Right atrium auricular region (tissue), 2 donors: ENCODE measurements at regions not wholly inside any gene's neighbourhood (a gene's known extent, or its start where the extent isn't known, plus 50 kb on each side); places are given as distances from the start of the nearest gene placed in this dataset.

Experiments used
- DNase-seq: peaks from one replicate; pipeline ENCODE4 v3.0.0-alpha.2; 2019; ENCODE audit warnings: low spot score
- H3K27ac ChIP-seq, 2 donors: fragments of 200-600 bp; sonication (generic); 1 replicate in 1 of 2; 2 replicates in 1 of 2; pipeline ENCODE4 v1.5.1; 2016 to 2019
- H3K27me3 ChIP-seq, 2 donors: fragments of 200-600 bp; sonication (generic); one replicate each; pipeline versions ENCODE4 v1.5.1 to v1.6.0; 2017 to 2019
- H3K36me3 ChIP-seq: fragments of 200-600 bp; sonication (generic); one replicate; pipeline ENCODE4 v1.5.1; 2016
- H3K4me1 ChIP-seq, 2 donors: fragments of 200-600 bp; sonication (generic); one replicate each; pipeline versions ENCODE4 v1.5.1 to v1.6.0; 2017 to 2019
- H3K4me3 ChIP-seq, 2 donors: fragments of 200-600 bp; sonication (generic); 1 replicate in 1 of 2; 2 replicates in 1 of 2; pipeline ENCODE4 v1.5.1; 2017 to 2019; ENCODE audit warnings: mild to moderate bottlenecking in 1 of 2, moderate library complexity in 1 of 2
- H3K9me3 ChIP-seq, 2 donors: fragments of 200-600 bp; sonication (generic); one replicate each; pipeline ENCODE4 v1.5.1; 2019
- TF ChIP-seq, protein P1 (sequence below), 2 donors: fragments of 200-600 bp; sonication (generic); IDR thresholded peaks; one replicate each; pipeline ENCODE4 v1.5.1; 2019; ENCODE audit warnings: antibody characterized with exemption in 2 of 2

DNA sequence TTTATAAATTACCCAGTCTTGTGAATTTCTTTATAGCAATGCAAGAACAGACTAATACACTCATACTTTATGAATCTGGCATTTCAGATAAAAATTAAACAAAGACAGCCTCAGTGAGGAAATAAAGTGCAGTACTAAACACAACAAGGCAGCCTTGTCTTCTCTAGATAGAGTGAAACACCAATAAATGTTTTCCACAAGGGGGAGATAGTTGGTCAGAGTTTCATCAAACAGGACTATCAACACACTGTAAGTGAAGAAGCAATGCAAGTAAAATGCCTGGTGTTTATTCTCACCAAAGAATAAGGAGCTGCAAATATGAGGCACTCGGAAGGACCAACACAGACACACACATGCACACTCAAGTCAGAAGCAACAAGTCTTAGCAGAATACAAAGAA, 62.8 kb downstream of the FAM9B start:
- DNase-seq = no peak
- H3K4me3 ChIP-seq = no peak overlapping the region
- no peak overlapping the region for H3K27ac ChIP-seq
- TF ChIP-seq, protein P1, sequence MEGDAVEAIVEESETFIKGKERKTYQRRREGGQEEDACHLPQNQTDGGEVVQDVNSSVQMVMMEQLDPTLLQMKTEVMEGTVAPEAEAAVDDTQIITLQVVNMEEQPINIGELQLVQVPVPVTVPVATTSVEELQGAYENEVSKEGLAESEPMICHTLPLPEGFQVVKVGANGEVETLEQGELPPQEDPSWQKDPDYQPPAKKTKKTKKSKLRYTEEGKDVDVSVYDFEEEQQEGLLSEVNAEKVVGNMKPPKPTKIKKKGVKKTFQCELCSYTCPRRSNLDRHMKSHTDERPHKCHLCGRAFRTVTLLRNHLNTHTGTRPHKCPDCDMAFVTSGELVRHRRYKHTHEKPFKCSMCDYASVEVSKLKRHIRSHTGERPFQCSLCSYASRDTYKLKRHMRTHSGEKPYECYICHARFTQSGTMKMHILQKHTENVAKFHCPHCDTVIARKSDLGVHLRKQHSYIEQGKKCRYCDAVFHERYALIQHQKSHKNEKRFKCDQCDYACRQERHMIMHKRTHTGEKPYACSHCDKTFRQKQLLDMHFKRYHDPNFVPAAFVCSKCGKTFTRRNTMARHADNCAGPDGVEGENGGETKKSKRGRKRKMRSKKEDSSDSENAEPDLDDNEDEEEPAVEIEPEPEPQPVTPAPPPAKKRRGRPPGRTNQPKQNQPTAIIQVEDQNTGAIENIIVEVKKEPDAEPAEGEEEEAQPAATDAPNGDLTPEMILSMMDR (IDR thresholded peaks at IDR 0.05) = peak in 1 of 2 donors; percentile 49
- H3K9me3 ChIP-seq = peaks cover 0 to 6% of the 10 kb centered on the region in 2 donors
- no peaks in the 10 kb centered on the region for H3K36me3 ChIP-seq
- H3K27me3 ChIP-seq = no peaks in the 10 kb centered on the region
- H3K4me1 ChIP-seq = no peaks in the 10 kb centered on the region

DNA sequence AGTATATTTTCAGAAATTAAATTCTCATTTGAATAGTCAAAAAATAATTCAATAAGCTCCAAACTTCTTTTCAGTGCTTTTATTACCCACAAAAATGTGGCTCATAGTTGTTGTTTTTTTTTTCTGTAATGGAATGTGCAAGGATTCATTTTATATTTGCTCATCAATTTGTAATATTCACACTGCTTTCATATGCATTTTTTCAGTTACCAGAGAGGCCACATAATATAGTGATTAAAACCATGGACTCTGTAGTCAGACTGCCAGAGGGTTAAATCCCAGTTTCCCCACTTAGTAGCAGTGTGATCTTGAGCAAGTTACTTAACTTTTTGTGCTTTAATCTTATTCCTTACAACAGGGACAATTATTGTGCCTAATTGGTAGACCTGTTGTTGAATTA, 64.5 kb downstream of the FAM9B start:
- Histone ChIP-seq H3K36me3 (no peaks in the 10 kb centered on the region), H3K27ac (no peak overlapping the region), H3K9me3 (peaks cover 0 to 6% of the 10 kb centered on the region in 2 donors), H3K27me3 (no peaks in the 10 kb centered on the region), H3K4me1 (no peaks in the 10 kb centered on the region), H3K4me3 (no peak overlapping the region)
- TF ChIP-seq, protein P1 (IDR thresholded peaks at IDR 0.05) = no peak
- no peak for DNase-seq

DNA sequence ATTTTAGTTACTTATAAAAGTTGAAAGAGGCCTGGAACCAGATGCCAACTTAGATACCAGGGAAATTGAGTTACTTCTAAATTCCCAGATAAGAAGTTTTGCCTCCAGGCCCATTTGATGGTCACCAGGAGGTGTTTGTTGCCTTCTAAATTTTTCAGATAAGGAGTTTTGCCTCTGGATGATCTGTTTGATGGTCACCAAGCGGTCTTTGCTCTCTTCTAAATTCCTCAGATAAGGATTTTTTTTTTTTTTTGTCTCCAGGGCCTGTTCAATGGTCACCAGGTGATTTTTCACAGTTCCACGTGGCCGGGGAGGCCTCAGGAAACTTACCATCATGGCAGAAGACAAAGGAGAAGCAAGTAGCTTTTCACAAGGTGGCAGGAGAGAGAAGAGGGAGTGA, 66.5 kb downstream of the FAM9B start:
- Histone ChIP-seq H3K36me3 (no peaks in the 10 kb centered on the region), H3K27ac (no peak overlapping the region), H3K4me3 (no peak overlapping the region), H3K9me3 (peaks cover 0 to 6% of the 10 kb centered on the region in 2 donors), H3K4me1 (no peaks in the 10 kb centered on the region), H3K27me3 (no peaks in the 10 kb centered on the region)
- TF ChIP-seq, protein P1 (IDR thresholded peaks at IDR 0.05) = no peak
- DNase-seq = no peak

DNA sequence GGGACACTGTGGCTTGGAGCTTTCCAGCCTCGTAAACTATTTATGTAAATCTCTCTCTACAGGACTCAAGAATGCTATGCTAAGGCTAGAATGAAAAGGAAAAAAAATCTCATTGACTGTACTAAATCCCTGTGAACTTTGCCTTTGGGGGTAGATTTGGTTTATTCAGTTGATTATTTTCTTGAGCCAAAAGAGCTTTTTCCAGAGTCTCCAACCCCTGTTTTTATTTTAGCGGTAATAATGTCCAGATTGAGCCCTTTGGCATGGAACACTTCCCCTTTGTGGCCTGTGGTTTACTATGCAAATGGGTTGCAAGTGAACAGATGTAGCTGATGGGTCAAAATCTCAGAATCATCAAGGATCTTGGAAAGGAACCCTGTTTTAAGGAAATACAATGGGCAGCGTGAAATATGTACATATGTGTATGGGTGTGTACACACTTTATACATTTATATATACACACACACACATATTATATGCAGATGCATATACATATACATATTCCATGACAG, 72.9 kb downstream of the FAM9B start:
- H3K27me3 ChIP-seq = no peaks in the 10 kb centered on the region
- H3K4me1 ChIP-seq = no peaks in the 10 kb centered on the region
- no peaks in the 10 kb centered on the region for H3K36me3 ChIP-seq
- H3K27ac ChIP-seq = no peak overlapping the region
- H3K9me3 ChIP-seq = no peaks in the 10 kb centered on the region
- H3K4me3 ChIP-seq = no peak overlapping the region
- TF ChIP-seq, protein P1 (IDR thresholded peaks at IDR 0.05) = no peak
- no peak for DNase-seq

DNA sequence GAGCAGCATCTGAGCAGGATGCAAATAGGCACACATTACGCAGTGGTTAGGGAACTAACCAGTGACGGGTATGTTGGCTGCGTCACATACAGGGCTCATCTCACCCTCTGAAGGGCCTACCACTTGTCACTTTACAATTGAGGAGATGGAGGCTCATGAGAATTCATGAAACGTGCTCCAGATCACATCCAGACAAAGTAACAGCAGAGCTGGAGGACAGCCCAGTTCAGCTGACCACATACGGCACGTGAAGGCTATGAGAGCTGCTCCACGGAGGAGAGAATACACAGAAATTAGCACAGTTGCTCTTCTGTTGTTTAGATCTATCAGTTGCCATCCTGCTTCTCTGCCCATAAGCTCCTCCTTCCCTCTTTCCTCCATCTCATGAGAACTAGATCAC, 78.4 kb downstream of the FAM9B start:
- H3K4me1 ChIP-seq = no peaks in the 10 kb centered on the region
- no peak overlapping the region for H3K4me3 ChIP-seq
- TF ChIP-seq, protein P1 (IDR thresholded peaks at IDR 0.05) = no peak
- H3K9me3 ChIP-seq = no peaks in the 10 kb centered on the region
- DNase-seq = no peak
- no peaks in the 10 kb centered on the region for H3K27me3 ChIP-seq
- H3K36me3 ChIP-seq = no peaks in the 10 kb centered on the region
- H3K27ac ChIP-seq = no peak overlapping the region

DNA sequence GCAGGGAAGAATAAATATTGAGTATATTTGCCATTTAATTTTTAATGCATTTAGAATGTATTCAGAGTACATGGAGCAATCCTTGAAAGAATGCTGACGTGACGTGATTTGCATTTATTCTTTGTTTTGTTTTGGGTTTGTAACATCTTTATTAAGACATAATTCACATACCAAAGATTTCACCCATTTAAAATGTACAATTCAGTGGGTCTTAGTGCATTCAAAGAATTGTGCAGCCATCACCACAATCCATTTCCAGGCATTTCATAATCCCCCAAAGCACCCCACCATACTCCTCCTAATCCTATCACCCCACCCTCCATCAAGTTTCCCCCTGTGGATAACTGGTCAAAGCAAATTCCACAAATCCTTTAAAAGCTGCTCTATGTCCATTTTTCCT, 87.4 kb downstream of the FAM9B start:
- no peaks in the 10 kb centered on the region for H3K4me1 ChIP-seq
- TF ChIP-seq, protein P1 (IDR thresholded peaks at IDR 0.05) = no peak
- DNase-seq = no peak
- H3K4me3 ChIP-seq = no peak overlapping the region
- no peaks in the 10 kb centered on the region for H3K27me3 ChIP-seq
- no peak overlapping the region for H3K27ac ChIP-seq
- no peaks in the 10 kb centered on the region for H3K36me3 ChIP-seq
- no peaks in the 10 kb centered on the region for H3K9me3 ChIP-seq
